Choroid plexus epithelial cell (primary cell): ENCODE measurements at regions not wholly inside any gene's neighbourhood (a gene's known extent, or its start where the extent isn't known, plus 50 kb on each side); places are given as distances from the start of the nearest gene placed in this dataset.
A peak's percentile ranks its signal among the peaks of the same experiment; 100 is the strongest.

ENCODE experiments used
- DNase-seq: peaks from one replicate; pipeline ENCODE4 v3.0.0-alpha.2; 2010; ENCODE audit warnings: low read depth
- H3K4me3 ChIP-seq: 2 replicates; pipeline ENCODE4 v1.5.1; 2011; ENCODE audit warnings: low read depth, mild to moderate bottlenecking, control low read depth, low read length, moderate library complexity
- TF ChIP-seq, protein P1 (sequence below): conservative IDR thresholded peaks from 2 replicates; pipeline ENCODE4 v1.5.1; 2011; ENCODE audit warnings: low read depth, mild to moderate bottlenecking, control low read depth, inconsistent platforms, low read length, moderate library complexity

DNA sequence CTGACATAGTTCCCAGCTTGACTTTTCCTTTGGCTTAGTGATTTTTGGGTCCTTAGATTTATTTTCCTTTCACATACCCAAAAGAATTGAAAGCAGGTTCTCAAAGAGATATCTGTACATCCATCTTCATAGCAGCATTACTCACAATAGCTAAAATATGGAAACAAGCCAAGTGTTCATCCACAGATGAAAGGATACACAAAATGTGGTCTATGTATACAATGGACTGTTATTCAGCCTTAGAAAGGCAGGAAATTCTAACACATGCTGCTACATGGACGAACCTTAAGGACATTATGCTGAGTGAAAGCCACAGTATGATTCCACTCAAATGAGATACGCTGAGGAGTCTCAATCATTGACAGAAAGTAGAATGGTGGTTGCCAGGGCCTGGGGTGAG lies 171.8 kb downstream of the IGLL1 start:
- DNase-seq = no peak
- TF ChIP-seq, protein P1, sequence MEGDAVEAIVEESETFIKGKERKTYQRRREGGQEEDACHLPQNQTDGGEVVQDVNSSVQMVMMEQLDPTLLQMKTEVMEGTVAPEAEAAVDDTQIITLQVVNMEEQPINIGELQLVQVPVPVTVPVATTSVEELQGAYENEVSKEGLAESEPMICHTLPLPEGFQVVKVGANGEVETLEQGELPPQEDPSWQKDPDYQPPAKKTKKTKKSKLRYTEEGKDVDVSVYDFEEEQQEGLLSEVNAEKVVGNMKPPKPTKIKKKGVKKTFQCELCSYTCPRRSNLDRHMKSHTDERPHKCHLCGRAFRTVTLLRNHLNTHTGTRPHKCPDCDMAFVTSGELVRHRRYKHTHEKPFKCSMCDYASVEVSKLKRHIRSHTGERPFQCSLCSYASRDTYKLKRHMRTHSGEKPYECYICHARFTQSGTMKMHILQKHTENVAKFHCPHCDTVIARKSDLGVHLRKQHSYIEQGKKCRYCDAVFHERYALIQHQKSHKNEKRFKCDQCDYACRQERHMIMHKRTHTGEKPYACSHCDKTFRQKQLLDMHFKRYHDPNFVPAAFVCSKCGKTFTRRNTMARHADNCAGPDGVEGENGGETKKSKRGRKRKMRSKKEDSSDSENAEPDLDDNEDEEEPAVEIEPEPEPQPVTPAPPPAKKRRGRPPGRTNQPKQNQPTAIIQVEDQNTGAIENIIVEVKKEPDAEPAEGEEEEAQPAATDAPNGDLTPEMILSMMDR = no peak
- H3K4me3 ChIP-seq = no peak overlapping the region

DNA sequence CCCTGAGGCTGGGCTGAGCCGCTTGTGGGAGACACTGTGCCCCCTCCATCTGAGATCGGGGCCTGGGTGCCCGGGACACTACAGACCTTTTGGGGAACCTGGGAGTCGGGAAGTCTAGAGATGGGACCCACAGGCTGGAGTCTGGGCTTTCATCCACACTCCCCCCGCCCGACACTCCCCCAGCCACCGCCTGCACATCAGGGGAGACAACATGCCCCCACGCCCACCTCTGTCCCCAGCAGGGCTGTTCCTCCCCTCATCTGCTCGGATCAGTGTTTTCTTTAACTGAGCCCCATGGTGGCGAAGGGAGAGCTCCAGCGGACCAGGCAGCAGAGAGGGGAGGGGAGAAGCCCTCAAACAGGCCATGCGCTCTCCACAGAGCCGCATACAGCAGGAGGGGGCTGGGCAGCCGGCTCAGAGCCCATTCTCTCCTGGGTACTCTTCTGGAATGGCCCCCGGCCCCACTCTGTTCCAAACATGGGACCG lies 174.7 kb downstream of the IGLL1 start:
- H3K4me3 ChIP-seq = no peak overlapping the region
- no peak for DNase-seq
- TF ChIP-seq, protein P1 = no peak

DNA sequence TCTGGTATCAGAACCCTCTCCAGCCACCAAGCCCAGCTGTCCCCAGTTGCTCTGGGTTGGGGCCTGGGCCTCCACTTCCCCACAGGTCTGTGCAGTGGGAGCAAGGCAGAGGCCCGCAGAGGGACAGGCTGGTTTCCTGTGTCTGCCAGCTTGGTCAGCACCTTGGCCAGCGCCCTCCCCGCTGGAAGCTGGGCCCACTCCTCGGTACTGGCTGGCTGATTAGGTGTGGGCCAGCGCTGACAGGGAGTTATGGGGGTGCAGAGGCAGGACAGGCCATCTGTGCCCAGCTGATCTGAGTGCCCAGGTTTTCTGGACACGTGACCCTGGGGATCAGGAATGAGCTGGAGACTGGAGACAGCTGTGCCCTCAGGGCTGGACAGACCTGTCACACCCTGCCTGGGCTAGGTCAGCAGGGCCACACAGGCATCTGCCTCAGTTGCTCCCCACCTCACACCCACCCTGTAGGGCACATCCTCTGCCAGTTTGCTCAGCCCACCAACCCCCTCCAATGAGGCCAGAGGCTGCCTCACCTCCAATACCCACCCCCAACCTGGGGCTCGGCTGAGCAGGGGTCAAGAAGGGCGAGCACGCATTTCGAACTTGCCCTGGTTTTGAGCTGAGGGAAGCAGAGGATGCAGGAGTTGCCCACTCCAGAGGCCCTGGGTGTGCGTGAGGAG lies 175.3 kb downstream of the IGLL1 start:
- peak; percentile 59 for DNase-seq
- TF ChIP-seq, protein P1 = no peak
- H3K4me3 ChIP-seq = no peak overlapping the region

DNA sequence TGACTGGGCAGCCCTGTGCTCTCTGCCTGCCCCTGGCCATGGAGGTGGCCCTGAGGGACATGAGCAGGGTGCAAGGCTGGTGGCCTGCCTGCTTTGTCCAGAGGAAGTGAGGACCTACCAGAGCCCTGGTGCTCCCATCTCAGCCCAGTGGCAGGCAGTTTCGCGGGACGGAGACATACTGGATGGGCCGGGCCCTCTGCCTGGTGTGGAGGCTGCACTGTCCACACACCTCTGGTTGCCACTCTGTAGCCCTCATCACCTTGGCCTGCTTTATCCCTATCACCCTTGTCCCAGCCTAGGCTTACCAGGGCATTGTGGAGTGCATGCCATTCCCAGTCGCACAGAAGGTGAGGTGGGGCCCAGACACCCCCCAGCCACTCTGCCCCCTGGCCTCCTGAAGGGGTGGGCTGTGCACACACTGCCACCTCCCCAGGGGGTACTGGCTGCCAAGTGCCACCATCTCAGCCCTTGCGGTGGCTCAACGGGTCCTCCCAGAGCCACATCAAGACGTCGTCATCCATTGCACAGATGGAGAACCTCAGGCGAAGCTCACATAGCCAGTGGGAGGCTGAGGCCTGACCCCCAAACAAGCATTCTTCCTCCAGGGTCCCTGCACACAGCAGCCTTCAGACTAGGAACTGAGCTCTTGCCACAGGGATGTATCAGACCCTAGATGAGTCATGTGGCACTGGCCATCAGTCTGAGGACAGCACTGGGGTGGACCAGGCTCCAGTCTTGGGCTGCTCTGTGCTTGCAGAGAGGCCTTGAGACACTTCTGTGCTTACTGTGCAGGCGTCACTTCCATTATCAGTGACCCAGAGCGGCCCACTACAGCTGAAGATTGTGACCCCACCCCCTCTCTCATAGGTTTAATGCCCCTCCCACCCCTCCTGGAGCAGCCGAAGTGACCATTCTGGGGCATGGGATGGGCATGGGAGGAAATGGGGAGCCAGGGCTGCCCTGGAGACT lies 176.1 kb downstream of the IGLL1 start:
- TF ChIP-seq, protein P1 = no peak
- no peak overlapping the region for H3K4me3 ChIP-seq
- no peak for DNase-seq

DNA sequence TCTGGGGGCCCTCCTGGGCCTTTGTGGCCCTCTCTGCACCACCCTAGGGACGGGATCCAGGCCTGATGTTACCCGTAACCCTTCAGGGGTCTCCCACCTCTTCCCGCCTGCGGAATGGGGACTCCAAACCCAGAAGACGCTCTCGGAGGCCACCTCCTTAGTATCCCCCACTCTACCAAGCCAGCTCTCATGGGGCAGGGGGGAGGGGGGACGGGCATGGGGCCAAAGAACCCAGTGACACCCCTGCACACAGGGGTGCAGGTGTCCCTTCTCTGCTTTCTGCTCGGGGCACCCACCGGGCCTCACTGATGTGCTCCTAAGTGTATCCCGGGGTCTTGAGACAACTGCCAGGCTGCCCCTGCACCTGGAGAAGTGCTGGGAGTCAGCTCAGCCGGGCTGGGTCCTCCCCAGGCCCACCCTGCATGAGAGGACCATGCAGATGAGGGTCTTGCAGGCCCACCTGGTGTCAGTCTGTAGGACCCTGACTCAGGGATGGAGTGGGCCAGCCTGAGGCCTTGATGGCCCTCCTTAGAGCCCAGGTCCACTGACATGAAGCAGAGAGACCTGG lies 176.9 kb downstream of the IGLL1 start:
- no peak overlapping the region for H3K4me3 ChIP-seq
- DNase-seq = no peak
- TF ChIP-seq, protein P1 = no peak

DNA sequence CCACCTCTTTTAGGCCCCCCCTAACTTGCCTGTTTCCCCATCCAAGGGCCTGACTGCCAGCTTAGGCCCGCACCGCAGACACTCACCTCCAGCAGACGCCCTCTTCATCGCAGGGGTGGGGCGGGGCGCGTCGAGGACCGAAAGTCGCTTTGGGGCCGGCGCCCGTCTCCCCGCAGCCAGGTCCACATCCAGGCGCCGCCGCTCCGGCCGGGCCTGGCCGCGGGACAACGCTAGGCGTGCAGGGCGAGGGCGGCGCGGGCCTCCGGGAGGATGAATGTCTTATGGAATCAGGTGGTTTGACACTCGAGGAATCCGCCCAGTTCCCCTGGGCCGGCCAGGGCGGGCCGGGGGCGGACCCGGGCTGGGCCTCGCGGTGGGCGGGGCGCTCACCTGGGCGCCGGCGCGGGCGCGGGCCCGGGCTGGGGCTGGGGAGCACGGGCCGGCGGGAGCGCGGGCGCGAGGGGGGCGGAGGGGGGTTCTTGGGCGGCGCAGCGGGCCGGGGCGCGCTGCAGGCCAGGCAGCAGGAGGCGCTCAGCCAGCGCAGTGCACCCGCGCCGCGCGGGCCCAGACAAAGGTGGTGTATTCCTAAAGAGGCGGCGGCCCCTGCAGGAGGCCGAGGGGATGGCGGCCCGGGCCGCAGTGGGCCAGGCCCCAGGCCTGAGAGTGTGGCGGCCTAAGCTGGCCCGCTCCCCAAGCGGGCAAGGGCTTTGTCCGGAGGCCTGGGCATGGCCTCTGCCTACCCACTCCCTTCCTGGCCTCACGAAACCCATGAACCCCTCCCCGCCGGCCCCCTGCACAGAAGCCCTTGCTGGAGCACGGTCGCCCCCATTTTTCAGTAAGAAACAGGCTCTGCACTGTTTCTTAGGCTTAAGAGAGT lies 177.6 kb downstream of the IGLL1 start:
- DNase-seq = peak; percentile 57
- TF ChIP-seq, protein P1 = peak; percentile 51
- no peak overlapping the region for H3K4me3 ChIP-seq
